Tibial artery (tissue), 4 donors: ENCODE measurements at regions not wholly inside any gene's neighbourhood (a gene's known extent, or its start where the extent isn't known, plus 50 kb on each side); places are given as distances from the start of the nearest gene placed in this dataset.

Experiments used
- DNase-seq, 2 donors: peaks; one replicate each; pipeline ENCODE4 v3.0.0-alpha.2; 2019
- H3K27ac ChIP-seq, 2 donors: fragments of 200-600 bp; sonication (generic) in 1 of 2; 1 replicate in 1 of 2; 2 replicates in 1 of 2; pipeline ENCODE4 v1.5.1; 2018 to 2019; ENCODE audit warnings: mild to moderate bottlenecking in 1 of 2
- H3K27me3 ChIP-seq, 2 donors: fragments of 200-600 bp; sonication (generic) in 1 of 2; one replicate each; pipeline versions ENCODE4 v1.5.1 to v1.6.0; 2016 to 2019
- H3K36me3 ChIP-seq, 3 donors: fragments of 200-600 bp; sonication (generic) in 2 of 3; one replicate each; pipeline ENCODE4 v1.5.1; 2016 to 2019; ENCODE audit warnings: mild to moderate bottlenecking in 2 of 3
- H3K4me1 ChIP-seq, 4 donors: fragments of 200-600 bp; sonication (generic) in 2 of 4; 1 replicate in 3 of 4; 2 replicates in 1 of 4; pipeline ENCODE4 v1.5.1; 2016 to 2019
- H3K4me3 ChIP-seq, 2 donors: fragments of 200-600 bp; sonication (generic) in 1 of 2; 1 replicate in 1 of 2; 2 replicates in 1 of 2; pipeline ENCODE4 v1.5.1; 2018 to 2019; ENCODE audit warnings: mild to moderate bottlenecking in 2 of 2
- H3K9me3 ChIP-seq, 3 donors: fragments of 200-600 bp; sonication (generic) in 1 of 3; one replicate each; pipeline ENCODE4 v1.5.1; 2016 to 2019
- intact Hi-C: fragments of 100-400 bp; cut with DNase I; formaldehyde crosslinking; loops from one replicate; pipeline ENCODE4 v1.15.0; 2023; ENCODE audit warnings: low total_unique reads
- TF ChIP-seq, protein P1 (sequence below), 2 experiments: fragments of 200-600 bp in 1 of 2; fragments of 450-650 bp in 1 of 2; IDR thresholded peaks; one replicate each; pipeline ENCODE4 v1.5.1; 2017 to 2019; ENCODE audit warnings: antibody characterized with exemption in 2 of 2, mild to moderate bottlenecking in 1 of 2, moderate library complexity in 1 of 2

DNA sequence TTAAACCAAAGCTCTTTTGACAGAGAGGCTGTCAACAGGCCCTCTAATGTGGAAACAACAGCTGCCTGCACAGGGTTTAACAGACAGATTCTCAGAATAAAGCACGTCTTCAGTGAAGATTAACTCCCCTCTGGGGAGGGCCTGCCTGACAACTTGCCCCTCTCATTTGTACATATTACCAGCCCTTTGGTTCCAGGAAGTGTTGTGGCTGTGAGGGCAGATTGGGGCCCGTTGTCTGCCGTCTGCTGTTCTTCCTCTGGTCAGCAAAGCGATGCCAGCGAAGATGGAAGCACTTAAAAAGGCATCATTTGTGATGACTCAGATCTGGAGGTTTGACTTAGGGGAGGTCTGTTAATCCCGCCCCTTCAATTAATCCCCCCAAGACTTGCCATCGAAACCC, 177.0 kb upstream of the IRX6 start:
- Histone ChIP-seq H3K4me3 (no peak overlapping the region), H3K27ac (no peak overlapping the region), H3K4me1 (no peaks in the 10 kb centered on the region), H3K36me3 (no peaks in the 10 kb centered on the region), H3K27me3 (no peaks in the 10 kb centered on the region), H3K9me3 (no peaks in the 10 kb centered on the region)
- intact Hi-C loops: no loop called here
- TF ChIP-seq, protein P1, sequence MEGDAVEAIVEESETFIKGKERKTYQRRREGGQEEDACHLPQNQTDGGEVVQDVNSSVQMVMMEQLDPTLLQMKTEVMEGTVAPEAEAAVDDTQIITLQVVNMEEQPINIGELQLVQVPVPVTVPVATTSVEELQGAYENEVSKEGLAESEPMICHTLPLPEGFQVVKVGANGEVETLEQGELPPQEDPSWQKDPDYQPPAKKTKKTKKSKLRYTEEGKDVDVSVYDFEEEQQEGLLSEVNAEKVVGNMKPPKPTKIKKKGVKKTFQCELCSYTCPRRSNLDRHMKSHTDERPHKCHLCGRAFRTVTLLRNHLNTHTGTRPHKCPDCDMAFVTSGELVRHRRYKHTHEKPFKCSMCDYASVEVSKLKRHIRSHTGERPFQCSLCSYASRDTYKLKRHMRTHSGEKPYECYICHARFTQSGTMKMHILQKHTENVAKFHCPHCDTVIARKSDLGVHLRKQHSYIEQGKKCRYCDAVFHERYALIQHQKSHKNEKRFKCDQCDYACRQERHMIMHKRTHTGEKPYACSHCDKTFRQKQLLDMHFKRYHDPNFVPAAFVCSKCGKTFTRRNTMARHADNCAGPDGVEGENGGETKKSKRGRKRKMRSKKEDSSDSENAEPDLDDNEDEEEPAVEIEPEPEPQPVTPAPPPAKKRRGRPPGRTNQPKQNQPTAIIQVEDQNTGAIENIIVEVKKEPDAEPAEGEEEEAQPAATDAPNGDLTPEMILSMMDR (IDR thresholded peaks at IDR 0.05): no peak
- no peak for DNase-seq

DNA sequence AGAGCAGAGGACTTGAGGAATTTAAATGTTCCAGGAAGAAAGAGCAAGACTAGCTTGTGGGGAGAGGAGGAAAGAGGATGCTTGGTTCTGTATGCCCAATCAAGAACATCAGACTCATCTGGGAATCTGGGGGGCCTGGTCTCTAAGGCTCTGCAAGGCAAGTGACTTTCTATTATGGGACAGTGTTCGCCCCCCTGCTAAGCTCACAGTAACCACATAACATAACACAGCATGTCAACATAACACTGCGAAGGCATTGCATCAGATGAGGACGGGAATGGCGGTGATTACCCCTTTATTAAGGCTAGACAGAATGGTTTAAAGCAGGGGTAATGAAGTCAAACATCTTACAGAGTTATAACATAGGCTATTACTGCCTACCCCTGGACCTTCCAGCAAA, 176.6 kb upstream of the IRX6 start:
- no peaks in the 10 kb centered on the region for H3K4me1 ChIP-seq
- no peak for DNase-seq
- H3K27ac ChIP-seq: no peak overlapping the region
- H3K36me3 ChIP-seq: no peaks in the 10 kb centered on the region
- no peaks in the 10 kb centered on the region for H3K27me3 ChIP-seq
- intact Hi-C loops: no loop called here
- no peak overlapping the region for H3K4me3 ChIP-seq
- TF ChIP-seq, protein P1 (IDR thresholded peaks at IDR 0.05): no peak
- no peaks in the 10 kb centered on the region for H3K9me3 ChIP-seq

DNA sequence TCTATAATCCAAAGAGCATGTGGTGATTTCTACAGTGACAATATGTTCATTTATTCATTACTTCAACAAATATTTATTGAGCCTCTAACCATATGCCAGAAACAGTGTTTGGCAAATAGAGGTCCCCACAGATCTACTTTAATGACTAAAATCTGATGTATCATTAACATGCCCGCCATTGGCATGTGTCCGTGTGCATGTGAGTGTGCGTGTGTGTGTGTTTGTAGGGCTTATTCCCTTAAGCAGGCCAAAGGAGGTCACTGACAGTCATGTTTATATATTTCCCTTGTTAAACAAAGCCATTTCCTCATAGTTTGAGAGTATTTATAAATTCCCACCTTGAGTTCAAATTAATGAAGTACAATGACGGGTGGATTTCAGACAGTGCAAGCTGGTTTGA, 174.4 kb upstream of the IRX6 start:
- H3K27me3 ChIP-seq: no peaks in the 10 kb centered on the region
- intact Hi-C loops: no loop called here
- no peak overlapping the region for H3K4me3 ChIP-seq
- H3K4me1 ChIP-seq: no peaks in the 10 kb centered on the region
- H3K9me3 ChIP-seq: no peaks in the 10 kb centered on the region
- TF ChIP-seq, protein P1 (IDR thresholded peaks at IDR 0.05): no peak
- no peak overlapping the region for H3K27ac ChIP-seq
- no peak for DNase-seq
- H3K36me3 ChIP-seq: no peaks in the 10 kb centered on the region

DNA sequence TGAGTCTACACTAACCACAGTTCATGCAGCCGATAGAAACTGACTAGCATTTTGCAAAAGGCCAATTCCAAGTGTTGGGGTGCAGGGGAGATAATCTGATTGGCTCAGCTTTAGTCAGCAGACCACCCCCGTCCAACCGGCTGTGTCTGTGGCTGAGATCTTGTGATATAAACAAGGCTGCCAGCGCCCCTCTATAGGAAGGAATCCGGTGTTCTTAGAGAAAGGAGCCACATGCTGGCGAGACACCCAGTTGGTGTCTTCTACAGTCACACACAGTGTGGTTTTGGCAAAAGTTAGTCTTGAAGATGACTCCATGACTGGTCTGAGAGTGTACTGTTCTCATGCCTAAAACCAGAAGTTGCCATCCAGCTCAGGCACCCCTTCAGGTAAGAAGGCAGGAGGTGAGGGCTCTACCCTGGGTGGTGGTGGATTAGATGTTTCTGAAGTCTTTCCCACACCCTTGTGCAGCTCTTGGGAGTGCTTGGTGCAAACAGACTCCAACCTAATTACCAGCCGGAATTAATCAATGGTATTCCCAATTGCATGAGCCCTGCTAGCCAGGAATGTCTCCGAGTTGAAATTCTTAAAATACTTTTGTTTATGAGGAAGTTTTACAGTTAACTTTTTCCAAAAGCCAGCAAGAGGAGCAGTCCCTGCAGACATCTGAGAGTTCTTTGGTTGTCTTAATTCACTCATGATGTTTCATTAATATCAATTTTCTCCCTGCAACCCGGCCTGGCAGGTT, 172.3 kb upstream of the IRX6 start:
- Histone ChIP-seq H3K27me3 (no peaks in the 10 kb centered on the region), H3K36me3 (no peaks in the 10 kb centered on the region), H3K4me3 (no peak overlapping the region), H3K9me3 (no peaks in the 10 kb centered on the region), H3K4me1 (no peaks in the 10 kb centered on the region), H3K27ac (no peak overlapping the region)
- TF ChIP-seq, protein P1 (IDR thresholded peaks at IDR 0.05): no peak
- intact Hi-C loops: no loop called here
- no peak for DNase-seq

DNA sequence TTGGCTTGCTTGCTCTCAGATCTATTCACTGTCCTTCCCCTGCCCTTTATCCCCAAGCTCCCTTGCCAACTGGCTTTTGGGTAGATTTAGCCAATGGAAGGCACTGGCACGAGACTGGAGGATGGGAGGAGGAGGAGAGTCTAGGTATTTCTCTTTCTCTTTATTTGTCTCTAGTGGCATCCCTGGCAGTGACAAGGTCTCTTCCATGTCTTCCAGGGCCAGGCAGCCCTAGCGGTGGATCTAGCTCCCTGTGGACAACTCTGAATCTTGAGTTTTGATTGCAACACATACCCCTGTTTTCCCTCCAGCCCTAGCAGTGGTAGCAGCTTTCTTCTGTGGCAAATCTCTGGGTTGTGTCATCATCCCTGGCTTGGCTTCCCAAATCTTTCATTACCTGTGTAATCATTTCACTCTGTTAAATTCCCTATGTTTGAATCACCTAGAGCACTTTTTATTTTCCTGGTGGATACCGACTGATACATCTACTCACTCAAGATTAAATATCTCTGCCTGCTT, 171.1 kb upstream of the IRX6 start:
- H3K4me1 ChIP-seq: no peaks in the 10 kb centered on the region
- intact Hi-C loops: no loop called here

More for the DNA sequence above, 171.1 kb upstream of the IRX6 start:
- H3K36me3 ChIP-seq: no peaks in the 10 kb centered on the region
- no peaks in the 10 kb centered on the region for H3K27me3 ChIP-seq
- no peaks in the 10 kb centered on the region for H3K9me3 ChIP-seq
- TF ChIP-seq, protein P1 (IDR thresholded peaks at IDR 0.05): no peak
- H3K27ac ChIP-seq: no peak overlapping the region
- no peak for DNase-seq
- H3K4me3 ChIP-seq: no peak overlapping the region
